Sigmoid colon (tissue), 6 donors: ENCODE measurements at regions not wholly inside any gene's neighbourhood (a gene's known extent, or its start where the extent isn't known, plus 50 kb on each side); places are given as distances from the start of the nearest gene placed in this dataset.

ENCODE experiments used
- DNase-seq: peaks from one replicate; pipeline ENCODE4 v3.0.0-alpha.2; 2019
- H3K27ac ChIP-seq, 4 donors: fragments of 200-600 bp; sonication (generic); one replicate each; pipeline ENCODE4 v1.5.1; 2016 to 2019; ENCODE audit warnings: mild to moderate bottlenecking in 1 of 4
- H3K27me3 ChIP-seq, 3 donors: fragments of 200-600 bp; sonication (generic); one replicate each; pipeline ENCODE4 v1.5.1; 2019; ENCODE audit warnings: mild to moderate bottlenecking in 1 of 3
- H3K36me3 ChIP-seq, 4 donors: fragments of 200-600 bp; sonication (generic); one replicate each; pipeline ENCODE4 v1.5.1; 2016 to 2019
- H3K4me1 ChIP-seq, 4 donors: fragments of 200-600 bp; sonication (generic); one replicate each; pipeline ENCODE4 v1.5.1; 2017 to 2019
- H3K4me3 ChIP-seq, 4 donors: fragments of 200-600 bp; sonication (generic); one replicate each; pipeline ENCODE4 v1.5.1; 2017 to 2019; ENCODE audit warnings: mild to moderate bottlenecking in 2 of 4, moderate library complexity in 1 of 4
- H3K9me3 ChIP-seq, 4 donors: fragments of 200-600 bp in 3 of 4; sonication (generic) in 3 of 4; one replicate each; pipeline versions ENCODE4 v1.5.1 to v1.6.1; 2013 to 2019
- CTCF ChIP-seq, 4 experiments: fragments of 450-650 bp in 3 of 4; fragments of 200-600 bp in 1 of 4; IDR thresholded peaks; one replicate each; pipeline ENCODE4 v1.5.1; 2016 to 2019; ENCODE audit warnings: antibody characterized with exemption in 4 of 4, mild to moderate bottlenecking in 3 of 4, moderate library complexity in 2 of 4
- EP300 ChIP-seq, 4 donors: sonication (generic); formaldehyde crosslinking; IDR thresholded peaks; one replicate each; pipeline ENCODE4 v1.6.1; 2017; ENCODE audit warnings: antibody characterized with exemption in 4 of 4
- POLR2A ChIP-seq, 2 donors: fragments of 450-650 bp; IDR thresholded peaks; one replicate each; pipeline ENCODE4 v1.6.1; 2016; ENCODE audit warnings: antibody characterized with exemption in 2 of 2, mild to moderate bottlenecking in 2 of 2, moderate library complexity in 2 of 2
- POLR2AphosphoS5 ChIP-seq, 4 donors: sonication (generic); formaldehyde crosslinking; IDR thresholded peaks; one replicate each; pipeline ENCODE4 v1.6.1; 2017; ENCODE audit warnings: antibody characterized with exemption in 4 of 4
- WGBS, 2 donors: extraction: QIAGEN DNeasy Blood & Tissue Kit; methylation state at CpG; one replicate each; pipeline ENCODE4 v1.1.7; 2013; 5-methylcytosine and 5-hydroxymethylcytosine counted together
- intact Hi-C: fragments of 100-400 bp; cut with DNase I; formaldehyde crosslinking; loops from one replicate; pipeline ENCODE4 v1.15.1; 2023
- donor health status: healthy with polysubstance abuse.
- donor health status: healthy.

DNA sequence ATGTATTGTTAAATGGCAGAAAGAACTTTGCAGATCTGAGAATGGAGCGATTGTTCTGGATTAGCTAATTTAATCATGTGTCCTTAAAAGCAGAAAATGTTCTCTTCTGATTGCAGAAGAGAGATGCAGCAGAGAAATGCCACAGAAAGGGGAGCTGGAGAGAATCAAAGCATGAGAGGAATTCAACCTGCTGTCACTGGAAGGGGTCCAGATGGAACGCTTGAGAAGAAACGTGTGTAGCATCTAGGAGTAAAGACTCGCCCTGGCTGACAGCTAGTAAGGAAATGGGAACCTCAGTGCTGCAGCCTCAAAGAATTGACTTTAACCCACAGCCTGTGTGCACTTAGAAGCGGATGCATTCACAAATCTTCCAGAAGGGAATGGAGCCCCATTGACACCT, 502.8 kb downstream of the KLF12 start:
- WGBS, 2 donors: 79 to 85% methylated on average over 5 of the region's 5 CpGs
- H3K27me3 ChIP-seq: no peaks in the 10 kb centered on the region
- TF ChIP-seq POLR2AphosphoS5 (IDR thresholded peaks at IDR 0.05): peak in 2 of 4 donors; percentile 31 to 36
- no peak for TF ChIP-seq CTCF (IDR thresholded peaks at IDR 0.05)
- H3K4me3 ChIP-seq: no peak overlapping the region
- H3K9me3 ChIP-seq: no peaks in the 10 kb centered on the region
- no peak overlapping the region for H3K27ac ChIP-seq
- DNase-seq: no peak
- intact Hi-C loops: no loop called here
- peaks cover 0 to 10% (median 3%) of the 10 kb centered on the region in 4 donors for H3K4me1 ChIP-seq
- H3K36me3 ChIP-seq: no peaks in the 10 kb centered on the region

DNA sequence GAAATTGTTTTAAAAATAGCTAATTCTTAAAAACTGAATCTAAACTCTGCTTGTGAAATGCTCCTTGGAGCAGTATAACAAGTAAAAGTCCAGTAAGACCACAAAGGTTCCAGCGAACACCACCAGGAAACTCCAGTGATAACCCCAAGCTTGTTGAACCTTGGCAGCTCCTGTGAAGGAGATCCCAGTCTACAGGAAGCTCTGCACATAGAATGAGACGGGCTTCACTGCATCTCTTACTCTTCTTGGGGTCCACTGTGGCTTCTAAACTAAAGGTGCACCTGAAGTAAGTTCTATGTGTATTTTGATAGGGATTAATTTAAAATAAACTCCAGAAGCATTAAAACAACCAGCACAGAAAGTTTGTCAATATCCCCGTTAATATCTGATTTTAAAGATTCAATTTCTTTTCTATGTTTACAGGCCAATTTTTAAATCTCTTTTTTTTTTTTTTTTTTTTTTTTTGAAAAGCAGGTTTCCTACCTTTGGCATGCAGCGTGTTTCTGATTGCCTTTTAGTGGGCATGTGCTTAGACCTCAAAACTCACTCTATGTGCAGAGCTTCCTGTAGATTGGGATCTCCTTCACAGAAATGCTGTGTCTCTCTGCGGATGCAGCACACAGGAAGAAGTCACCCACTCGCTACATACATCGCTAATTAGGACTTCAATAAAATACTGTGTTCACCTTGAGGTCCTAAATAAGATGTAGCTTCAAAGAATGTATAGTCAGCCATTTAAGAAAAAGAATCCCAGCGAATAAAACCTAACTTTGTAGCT, 508.5 kb downstream of the KLF12 start:
- intact Hi-C loops: no loop called here
- Histone ChIP-seq H3K36me3 (no peaks in the 10 kb centered on the region), H3K27ac (no peak overlapping the region), H3K27me3 (no peaks in the 10 kb centered on the region), H3K9me3 (no peaks in the 10 kb centered on the region), H3K4me1 (no peaks in the 10 kb centered on the region), H3K4me3 (no peak overlapping the region)
- no peak for TF ChIP-seq EP300 (IDR thresholded peaks at IDR 0.05)
- TF ChIP-seq POLR2AphosphoS5 (IDR thresholded peaks at IDR 0.05): no peak
- TF ChIP-seq CTCF (IDR thresholded peaks at IDR 0.05): no peak
- TF ChIP-seq POLR2A (IDR thresholded peaks at IDR 0.05): no peak
- WGBS, 2 donors: 68 to 90% methylated on average over 8 of the region's 8 CpGs
- no peak for DNase-seq

DNA sequence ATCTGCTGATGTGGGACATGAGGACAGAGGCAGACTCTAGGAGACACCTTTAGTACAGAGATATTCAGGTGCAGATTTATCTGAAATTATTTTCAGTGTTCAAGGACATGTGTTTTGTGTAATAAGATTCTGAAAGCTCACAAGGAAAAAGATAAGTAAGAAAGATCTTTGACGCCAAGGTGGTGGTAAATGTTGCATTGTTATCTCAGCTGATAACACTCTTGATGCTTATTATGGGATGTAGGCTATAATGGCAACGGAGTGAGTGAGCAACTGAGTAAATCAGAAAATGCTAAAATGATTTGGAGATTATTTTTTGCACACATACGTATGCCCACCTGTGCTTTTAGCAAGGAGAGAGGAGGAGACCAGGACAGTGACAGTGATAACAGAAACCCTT, 510.9 kb downstream of the KLF12 start:
- DNase-seq: no peak
- TF ChIP-seq EP300 (IDR thresholded peaks at IDR 0.05) (no peak), POLR2AphosphoS5 (IDR thresholded peaks at IDR 0.05) (no peak)
- H3K4me3 ChIP-seq: no peak overlapping the region
- no peaks in the 10 kb centered on the region for H3K4me1 ChIP-seq
- no peaks in the 10 kb centered on the region for H3K9me3 ChIP-seq
- no peaks in the 10 kb centered on the region for H3K27me3 ChIP-seq
- WGBS, 2 donors: 27 to 75% methylated on average over 3 of the region's 3 CpGs
- no peak overlapping the region for H3K27ac ChIP-seq
- intact Hi-C loops: no loop called here
- no peaks in the 10 kb centered on the region for H3K36me3 ChIP-seq

DNA sequence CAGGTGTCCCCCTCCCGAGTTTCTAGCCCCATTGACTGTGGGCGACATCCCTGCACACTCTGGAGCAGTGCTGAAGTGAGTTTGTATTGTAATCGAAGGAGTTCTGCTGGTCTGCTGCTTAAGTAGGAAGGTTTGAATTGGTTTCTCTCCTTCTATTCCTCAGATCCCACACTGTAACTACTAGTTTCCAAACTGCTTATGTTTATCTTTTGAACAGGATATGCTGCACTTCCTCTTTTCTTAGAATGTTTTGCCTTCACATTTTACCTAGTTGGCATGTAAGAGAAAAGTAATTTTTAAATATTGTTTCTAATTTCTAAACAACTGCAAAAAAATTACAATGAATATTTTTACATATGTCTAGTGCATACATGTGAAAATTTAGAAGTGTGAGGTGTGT, 511.8 kb downstream of the KLF12 start:
- Histone ChIP-seq H3K4me1 (no peaks in the 10 kb centered on the region), H3K4me3 (no peak overlapping the region), H3K9me3 (no peaks in the 10 kb centered on the region), H3K27me3 (no peaks in the 10 kb centered on the region), H3K27ac (no peak overlapping the region), H3K36me3 (no peaks in the 10 kb centered on the region)
- intact Hi-C loops: no loop called here
- no peak for DNase-seq
- 53 to 75% methylated on average over 3 of the region's 3 CpGs for WGBS, 2 donors
- TF ChIP-seq CTCF (IDR thresholded peaks at IDR 0.05) (no peak), EP300 (IDR thresholded peaks at IDR 0.05) (no peak), POLR2AphosphoS5 (IDR thresholded peaks at IDR 0.05) (no peak), POLR2A (IDR thresholded peaks at IDR 0.05) (no peak)

GRCh38 chr13:73618275-73618865, 515.8 kb downstream of the KLF12 start:
- H3K4me3 ChIP-seq: no peak overlapping the region
- no peaks in the 10 kb centered on the region for H3K27me3 ChIP-seq
- WGBS, 2 donors: 11 to 47% methylated on average over 9 of the region's 9 CpGs
- H3K4me1 ChIP-seq: no peaks in the 10 kb centered on the region
- no peaks in the 10 kb centered on the region for H3K9me3 ChIP-seq
- DNase-seq: no peak
- H3K36me3 ChIP-seq: no peaks in the 10 kb centered on the region
- TF ChIP-seq EP300 (IDR thresholded peaks at IDR 0.05): no peak
- TF ChIP-seq CTCF (IDR thresholded peaks at IDR 0.05): no peak
- no peak for TF ChIP-seq POLR2AphosphoS5 (IDR thresholded peaks at IDR 0.05)
- H3K27ac ChIP-seq: no peak overlapping the region
- intact Hi-C loops: no loop called here
